ENCODE measurements at regions not wholly inside any gene's neighbourhood (a gene's known extent, or its start where the extent isn't known, plus 50 kb on each side); places are given as distances from the start of the nearest gene placed in this dataset.

DNA sequence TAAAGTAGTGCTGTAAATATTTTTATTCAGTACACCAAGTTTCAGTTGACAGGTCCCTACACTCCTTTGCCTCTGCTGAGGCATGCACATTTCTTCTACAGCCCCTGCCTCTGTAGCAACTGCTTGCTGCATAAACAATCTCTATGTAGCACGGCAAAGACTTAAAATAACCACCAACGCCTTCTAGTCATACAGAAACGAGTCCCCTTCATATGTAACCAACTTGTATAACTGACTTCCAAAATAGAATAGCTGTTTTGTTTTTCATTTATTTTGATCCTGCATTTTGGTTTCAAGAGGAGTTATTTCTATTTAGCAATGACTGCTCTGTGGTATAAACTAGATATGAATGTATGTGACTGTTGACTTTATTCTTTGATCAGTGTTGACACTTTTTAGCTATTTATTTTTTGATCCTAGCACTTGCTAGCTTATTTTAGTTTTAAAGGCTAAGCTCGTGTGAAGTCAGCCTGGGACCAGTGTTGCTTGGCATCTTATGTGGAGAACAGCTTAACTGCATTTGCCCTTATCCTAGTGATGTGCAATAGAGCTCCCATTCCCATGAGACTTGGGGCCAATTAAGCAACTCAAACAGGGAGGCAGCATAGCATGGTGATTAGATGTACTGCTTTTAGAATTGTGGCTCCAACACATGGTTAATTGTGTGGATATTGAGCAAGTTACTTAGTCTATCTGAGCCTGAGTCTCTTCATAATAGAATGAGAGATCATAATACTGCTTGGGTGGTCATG lies 79.6 kb downstream of the HRH4 start:
- intact Hi-C loops (cut with micrococcal nuclease; ENCODE audit: unreplicated experiment) (no loop called here), in situ Hi-C loops (cut with HindIII; ENCODE audit: low pct_unique_long_range_greater_than_20kb, low sequenced_read_pairs) (no loop called here)
- no TSS peak for BruUV-seq (replicated peaks)
- H3K36me3 ChIP-seq (ENCODE audit: control insufficient read depth, insufficient read depth, low read length): no peaks in the 10 kb centered on the region
- peaks cover 3% of the 10 kb centered on the region for H3K27me3 ChIP-seq (ENCODE audit: control insufficient read depth, insufficient read depth, low read length)
- no peak for TF ChIP-seq POLR2AphosphoS5 (IDR thresholded peaks at IDR 0.05; ENCODE audit: low read depth, low read length)
- no peak overlapping the region for H3K27ac ChIP-seq (ENCODE audit: low read length)
- CTCF ChIA-PET: no interaction called here
- no peaks in the 10 kb centered on the region for H3K9me3 ChIP-seq (ENCODE audit: control insufficient read depth, insufficient read depth, low read depth, low read length)
- POLR2A ChIA-PET: no interaction called here
- DNase-seq (ENCODE audit: low read depth, low spot score) (no peak), ATAC-seq (no peak)
- H3K4me3 ChIP-seq (ENCODE audit: low read depth in 2 of 2, low read length in 2 of 2): no peak overlapping the region
- H3K4me1 ChIP-seq (ENCODE audit: control insufficient read depth, insufficient read depth, low read length): no peaks in the 10 kb centered on the region

DNA sequence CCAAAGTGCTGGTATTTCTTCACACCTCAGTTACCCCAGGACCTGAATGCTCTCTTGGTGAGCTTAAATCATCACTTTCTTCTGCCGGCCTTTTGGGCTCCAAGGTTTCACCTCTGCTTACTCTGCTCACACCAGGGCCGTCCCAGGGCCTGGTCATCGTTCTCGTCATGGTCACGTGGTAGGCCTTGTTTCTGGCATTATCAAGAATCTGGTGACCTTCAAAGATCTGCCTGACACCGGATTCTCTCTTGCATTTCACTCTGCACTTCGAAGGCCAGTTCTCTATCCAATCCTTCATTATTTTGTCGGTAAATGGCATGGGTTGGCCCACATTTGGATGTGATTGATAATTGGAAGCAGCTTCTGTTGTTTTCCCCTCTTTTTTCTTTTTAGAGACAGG lies 80.5 kb downstream of the HRH4 start:
- Histone ChIP-seq H3K4me3 (ENCODE audit: low read depth in 2 of 2, low read length in 2 of 2) (no peak overlapping the region), H3K27ac (ENCODE audit: low read length) (no peak overlapping the region), H3K36me3 (ENCODE audit: control insufficient read depth, insufficient read depth, low read length) (no peaks in the 10 kb centered on the region), H3K9me3 (ENCODE audit: control insufficient read depth, insufficient read depth, low read depth, low read length) (no peaks in the 10 kb centered on the region), H3K27me3 (ENCODE audit: control insufficient read depth, insufficient read depth, low read length) (peaks cover 3% of the 10 kb centered on the region), H3K4me1 (ENCODE audit: control insufficient read depth, insufficient read depth, low read length) (no peaks in the 10 kb centered on the region)
- in situ Hi-C loops (cut with HindIII; ENCODE audit: low pct_unique_long_range_greater_than_20kb, low sequenced_read_pairs) (no loop called here), intact Hi-C loops (cut with micrococcal nuclease; ENCODE audit: unreplicated experiment) (no loop called here)
- ChIA-PET CTCF (interaction anchor here (0.7 kb wide), 1 partner anchor 182 kb away, joined by 3 read pairs; no protein-coding TSS in a partner anchor), POLR2A (no interaction called here)
- BruUV-seq (replicated peaks): no TSS peak
- TF ChIP-seq SIN3A (IDR thresholded peaks at IDR 0.05; ENCODE audit: borderline replicate concordance, insufficient read depth, low read depth, low read length): no peak
- TF ChIP-seq, protein P1, sequence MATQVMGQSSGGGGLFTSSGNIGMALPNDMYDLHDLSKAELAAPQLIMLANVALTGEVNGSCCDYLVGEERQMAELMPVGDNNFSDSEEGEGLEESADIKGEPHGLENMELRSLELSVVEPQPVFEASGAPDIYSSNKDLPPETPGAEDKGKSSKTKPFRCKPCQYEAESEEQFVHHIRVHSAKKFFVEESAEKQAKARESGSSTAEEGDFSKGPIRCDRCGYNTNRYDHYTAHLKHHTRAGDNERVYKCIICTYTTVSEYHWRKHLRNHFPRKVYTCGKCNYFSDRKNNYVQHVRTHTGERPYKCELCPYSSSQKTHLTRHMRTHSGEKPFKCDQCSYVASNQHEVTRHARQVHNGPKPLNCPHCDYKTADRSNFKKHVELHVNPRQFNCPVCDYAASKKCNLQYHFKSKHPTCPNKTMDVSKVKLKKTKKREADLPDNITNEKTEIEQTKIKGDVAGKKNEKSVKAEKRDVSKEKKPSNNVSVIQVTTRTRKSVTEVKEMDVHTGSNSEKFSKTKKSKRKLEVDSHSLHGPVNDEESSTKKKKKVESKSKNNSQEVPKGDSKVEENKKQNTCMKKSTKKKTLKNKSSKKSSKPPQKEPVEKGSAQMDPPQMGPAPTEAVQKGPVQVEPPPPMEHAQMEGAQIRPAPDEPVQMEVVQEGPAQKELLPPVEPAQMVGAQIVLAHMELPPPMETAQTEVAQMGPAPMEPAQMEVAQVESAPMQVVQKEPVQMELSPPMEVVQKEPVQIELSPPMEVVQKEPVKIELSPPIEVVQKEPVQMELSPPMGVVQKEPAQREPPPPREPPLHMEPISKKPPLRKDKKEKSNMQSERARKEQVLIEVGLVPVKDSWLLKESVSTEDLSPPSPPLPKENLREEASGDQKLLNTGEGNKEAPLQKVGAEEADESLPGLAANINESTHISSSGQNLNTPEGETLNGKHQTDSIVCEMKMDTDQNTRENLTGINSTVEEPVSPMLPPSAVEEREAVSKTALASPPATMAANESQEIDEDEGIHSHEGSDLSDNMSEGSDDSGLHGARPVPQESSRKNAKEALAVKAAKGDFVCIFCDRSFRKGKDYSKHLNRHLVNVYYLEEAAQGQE (IDR thresholded peaks at IDR 0.05; ENCODE audit: insufficient read depth in 1 of 2, low read depth in 2 of 2, low read length in 1 of 2): no peak
- TF ChIP-seq, protein P2, sequence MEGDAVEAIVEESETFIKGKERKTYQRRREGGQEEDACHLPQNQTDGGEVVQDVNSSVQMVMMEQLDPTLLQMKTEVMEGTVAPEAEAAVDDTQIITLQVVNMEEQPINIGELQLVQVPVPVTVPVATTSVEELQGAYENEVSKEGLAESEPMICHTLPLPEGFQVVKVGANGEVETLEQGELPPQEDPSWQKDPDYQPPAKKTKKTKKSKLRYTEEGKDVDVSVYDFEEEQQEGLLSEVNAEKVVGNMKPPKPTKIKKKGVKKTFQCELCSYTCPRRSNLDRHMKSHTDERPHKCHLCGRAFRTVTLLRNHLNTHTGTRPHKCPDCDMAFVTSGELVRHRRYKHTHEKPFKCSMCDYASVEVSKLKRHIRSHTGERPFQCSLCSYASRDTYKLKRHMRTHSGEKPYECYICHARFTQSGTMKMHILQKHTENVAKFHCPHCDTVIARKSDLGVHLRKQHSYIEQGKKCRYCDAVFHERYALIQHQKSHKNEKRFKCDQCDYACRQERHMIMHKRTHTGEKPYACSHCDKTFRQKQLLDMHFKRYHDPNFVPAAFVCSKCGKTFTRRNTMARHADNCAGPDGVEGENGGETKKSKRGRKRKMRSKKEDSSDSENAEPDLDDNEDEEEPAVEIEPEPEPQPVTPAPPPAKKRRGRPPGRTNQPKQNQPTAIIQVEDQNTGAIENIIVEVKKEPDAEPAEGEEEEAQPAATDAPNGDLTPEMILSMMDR (IDR thresholded peaks at IDR 0.05): no peak
- no peak for TF ChIP-seq TCF7L2 (IDR thresholded peaks at IDR 0.05; ENCODE audit: low read depth, low read length)
- no peak for TF ChIP-seq POLR2AphosphoS5 (IDR thresholded peaks at IDR 0.05; ENCODE audit: low read depth, low read length)
- DNase-seq (ENCODE audit: low read depth, low spot score) (no peak), ATAC-seq (no peak)

DNA sequence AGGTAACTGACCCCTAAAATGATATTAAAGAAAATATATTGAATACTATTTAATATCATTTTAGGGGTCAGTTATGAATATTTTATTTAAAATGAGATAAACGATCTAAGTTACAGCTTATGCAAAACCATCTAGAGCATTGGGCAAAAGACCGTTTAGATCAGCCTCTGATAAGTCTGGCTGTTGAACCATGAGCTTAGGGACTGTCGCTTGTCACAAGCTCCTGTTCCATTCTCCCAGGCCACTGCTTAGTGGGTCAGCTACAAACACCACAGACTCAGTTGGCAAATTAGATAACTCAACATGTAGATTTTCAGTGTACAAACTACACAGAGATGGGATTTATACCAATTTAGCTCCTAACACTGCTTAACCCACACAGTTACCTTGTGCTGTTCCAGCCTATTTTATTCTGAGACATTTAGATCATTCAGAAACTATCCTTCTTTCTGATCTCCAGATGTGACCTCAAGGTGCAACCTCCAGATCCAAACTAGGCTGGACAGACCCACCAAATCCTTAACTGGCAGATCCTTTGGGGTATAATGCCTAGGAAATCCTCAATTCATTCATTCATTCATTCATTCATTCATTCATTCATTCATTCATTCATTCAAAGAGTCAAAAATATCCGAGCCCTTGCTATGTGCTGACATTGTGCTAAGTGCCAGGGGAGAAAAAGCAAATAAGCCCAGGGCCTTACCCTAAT lies 82.8 kb downstream of the HRH4 start:
- TF ChIP-seq, protein P1 (IDR thresholded peaks at IDR 0.05; ENCODE audit: insufficient read depth in 1 of 2, low read depth in 2 of 2, low read length in 1 of 2): no peak
- TF ChIP-seq SIN3A (IDR thresholded peaks at IDR 0.05; ENCODE audit: borderline replicate concordance, insufficient read depth, low read depth, low read length) (no peak), POLR2AphosphoS5 (IDR thresholded peaks at IDR 0.05; ENCODE audit: low read depth, low read length) (no peak), TCF7L2 (IDR thresholded peaks at IDR 0.05; ENCODE audit: low read depth, low read length) (no peak)
- TF ChIP-seq, protein P2 (IDR thresholded peaks at IDR 0.05): no peak
- CTCF ChIA-PET: interaction anchor here (0.6 to 1.4 kb wide), 5 partner anchors 12 to 1706 kb away, joined by 3 to 14 read pairs (median 4); no protein-coding TSS in a partner anchor
- POLR2A ChIA-PET: no interaction called here
- Histone ChIP-seq H3K4me3 (ENCODE audit: low read depth in 2 of 2, low read length in 2 of 2) (no peak overlapping the region), H3K27ac (ENCODE audit: low read length) (no peak overlapping the region), H3K36me3 (ENCODE audit: control insufficient read depth, insufficient read depth, low read length) (no peaks in the 10 kb centered on the region), H3K9me3 (ENCODE audit: control insufficient read depth, insufficient read depth, low read depth, low read length) (no peaks in the 10 kb centered on the region), H3K27me3 (ENCODE audit: control insufficient read depth, insufficient read depth, low read length) (no peaks in the 10 kb centered on the region; the same call in none of the 2 replicates), H3K4me1 (ENCODE audit: control insufficient read depth, insufficient read depth, low read length) (no peaks in the 10 kb centered on the region)
- intact Hi-C loops (cut with micrococcal nuclease; ENCODE audit: unreplicated experiment): no loop called here
- in situ Hi-C loops (cut with HindIII; ENCODE audit: low pct_unique_long_range_greater_than_20kb, low sequenced_read_pairs): no loop called here
- ATAC-seq: no peak
- no peak for DNase-seq (ENCODE audit: low read depth, low spot score)
- no TSS peak for BruUV-seq (replicated peaks)
